GM12878 (cell line): ENCODE measurements at regions not wholly inside any gene's neighbourhood (a gene's known extent, or its start where the extent isn't known, plus 50 kb on each side); places are given as distances from the start of the nearest gene placed in this dataset.

ENCODE experiments used
- ATAC-seq: fragments of 200-7000 bp; cut with Tn5 transposase; 3 replicates; pipeline ENCODE4 v1.9.1; 2020; ENCODE audit warnings: mild to moderate bottlenecking, moderate library complexity
- BruUV-seq: library from RNA; stranded (reverse); fragments of 400-500 nt; replicated peaks from 2 replicates; lab custom pipeline; 2021; lab: Mats Ljungman, UMichigan
- CTCF ChIA-PET: fragments of 300-600 bp; sonication (Branson Sonifier 250); formaldehyde crosslinking; extraction: SDS; loops from one replicate; lab custom pipeline; 2021; ENCODE audit warnings: inconsistent platforms; lab: Yijun Ruan, JAX
- POLR2A ChIA-PET: fragments of 350-600 bp; formaldehyde crosslinking; extraction: SDS; loops from one replicate; lab custom pipeline; 2021; ENCODE audit warnings: inconsistent platforms; lab: Charles Lee
- RAD21 ChIA-PET: fragments of 300-600 bp; sonication (Branson Sonifier 250); formaldehyde crosslinking; loops from one replicate; lab custom pipeline; 2023; ENCODE audit warnings: antibody characterized with exemption; ENCODE audit not compliant: unreplicated experiment; lab: Charles Lee
- SMC1A ChIA-PET: fragments of 300-600 bp; sonication (Branson Sonifier 250); formaldehyde crosslinking; loops from one replicate; lab custom pipeline; 2023; ENCODE audit not compliant: unreplicated experiment, uncharacterized antibody; lab: Charles Lee
- DNase-seq: peaks from one replicate; pipeline ENCODE4 v3.0.0-alpha.2; 2011; ENCODE audit warnings: low read depth, low spot score
- FAIRE-seq: peaks from 3 replicates; lab custom pipeline; 2011; peaks lifted over from hg19 to GRCh38; lab: Jason Lieb, UNC
- H2AFZ ChIP-seq: 2 replicates; pipeline ENCODE4 v1.6.0; 2011; ENCODE audit warnings: low read depth, low read length, control low read depth; ENCODE audit not compliant: control insufficient read depth
- H3K27ac ChIP-seq: 2 replicates; pipeline ENCODE4 v1.5.1; 2011; ENCODE audit warnings: control low read depth; ENCODE audit not compliant: control insufficient read depth, insufficient read depth
- H3K27me3 ChIP-seq, 2 experiments: replicated peaks in 1 of 2; 2 replicates each; pipeline versions ENCODE4 v1.6.0 to v1.6.1; 2011; ENCODE audit warnings: low read length in 1 of 2; ENCODE audit not compliant: control insufficient read depth in 2 of 2, insufficient read depth in 2 of 2
- H3K36me3 ChIP-seq, 2 experiments: 2 replicates each; pipeline ENCODE4 v1.5.1; 2011; ENCODE audit warnings: low read length in 1 of 2; ENCODE audit not compliant: control insufficient read depth in 2 of 2, insufficient read depth in 2 of 2
- H3K4me1 ChIP-seq: 2 replicates; pipeline ENCODE4 v1.6.1; 2011; ENCODE audit warnings: mild to moderate bottlenecking, low read length, moderate library complexity, mixed read lengths; ENCODE audit not compliant: control insufficient read depth, insufficient read depth
- H3K4me2 ChIP-seq: 2 replicates; pipeline ENCODE4 v1.6.0; 2011; ENCODE audit warnings: control low read depth; ENCODE audit not compliant: control insufficient read depth, insufficient read depth
- H3K4me3 ChIP-seq: fragments of 200-600 bp; sonication (generic); 2 replicates; pipeline ENCODE4 v1.5.1; 2016
- H3K79me2 ChIP-seq: 2 replicates; pipeline ENCODE4 v1.6.0; 2011; ENCODE audit warnings: low read length; ENCODE audit not compliant: control insufficient read depth, insufficient read depth
- H3K9ac ChIP-seq: 2 replicates; pipeline ENCODE4 v1.8.0; 2011; ENCODE audit warnings: low read length, control low read depth, mixed read lengths; ENCODE audit not compliant: control insufficient read depth, insufficient read depth
- H3K9me3 ChIP-seq: replicated peaks from 3 replicates; pipeline ENCODE4 v1.5.1; 2011; ENCODE audit warnings: mild to moderate bottlenecking, low read length; ENCODE audit not compliant: control insufficient read depth, insufficient read depth
- H4K20me1 ChIP-seq: 2 replicates; pipeline ENCODE4 v1.6.0; 2011; ENCODE audit not compliant: control insufficient read depth, insufficient read depth
- ATF7 ChIP-seq: fragments of 450-650 bp; IDR thresholded peaks from 2 replicates; pipeline ENCODE4 v1.6.1; 2016; ENCODE audit warnings: low read depth, mild to moderate bottlenecking
- BCL11A ChIP-seq: IDR thresholded peaks from 2 replicates; pipeline ENCODE4 v1.6.1; 2011; ENCODE audit warnings: low read depth, low read length
- E2F4 ChIP-seq: IDR thresholded peaks from 2 replicates; pipeline ENCODE4 v1.6.1; 2012; ENCODE audit warnings: low read depth, low read length, improper control_type of control experiment
- KDM1A ChIP-seq: fragments of 200-600 bp; sonication (generic); IDR thresholded peaks from 2 replicates; pipeline ENCODE4 v1.6.1; 2016; ENCODE audit warnings: borderline replicate concordance
- NFXL1 ChIP-seq: fragments of 450-650 bp; IDR thresholded peaks from 2 replicates; pipeline ENCODE4 v1.6.1; 2017; ENCODE audit warnings: antibody characterized with exemption, mild to moderate bottlenecking, borderline replicate concordance
- POLR2AphosphoS2 ChIP-seq: IDR thresholded peaks from 2 replicates; pipeline ENCODE4 v1.6.1; 2011; ENCODE audit warnings: low read depth, mild to moderate bottlenecking, low read length, improper control_type of control experiment, moderate library complexity
- YY1 ChIP-seq: IDR thresholded peaks from 2 replicates; pipeline ENCODE4 v1.6.1; 2011; ENCODE audit warnings: low read depth, mild to moderate bottlenecking, low read length
- ZBED1 ChIP-seq: IDR thresholded peaks from 2 replicates; pipeline ENCODE4 v1.6.1; 2016; ENCODE audit warnings: borderline replicate concordance
- WGBS: methylation state at CpG from one replicate; pipeline ENCODE4 v1.1.6; 2016; ENCODE audit warnings: low lambda C conversion rate; ENCODE audit not compliant: insufficient replicate concordance, insufficient coverage; ENCODE audit errors: missing lambda C conversion rate; 5-methylcytosine and 5-hydroxymethylcytosine counted together
- in situ Hi-C: fragments of 300-500 bp; cut with MboI; formaldehyde crosslinking; loops from 9 replicates; pipeline ENCODE4 v1.14.3; 2018; ENCODE audit warnings: mixed read lengths
- intact Hi-C: fragments of 100-400 bp; cut with micrococcal nuclease; formaldehyde crosslinking; loops from one replicate; pipeline ENCODE4 v1.14.2; 2022; ENCODE audit not compliant: unreplicated experiment
- TF ChIP-seq, protein P1 (sequence below): IDR thresholded peaks from 2 replicates; pipeline ENCODE4 v1.6.1; 2011; ENCODE audit warnings: borderline replicate concordance, low read depth, mild to moderate bottlenecking, moderate library complexity, mixed read lengths, low read length; ENCODE audit not compliant: insufficient read depth; ENCODE audit errors: extremely low read length

GRCh38 chr9:1960342-1961042, 54.7 kb upstream of the SMARCA2 start (continued):
- no peak for TF ChIP-seq YY1
- TF ChIP-seq, protein P1, sequence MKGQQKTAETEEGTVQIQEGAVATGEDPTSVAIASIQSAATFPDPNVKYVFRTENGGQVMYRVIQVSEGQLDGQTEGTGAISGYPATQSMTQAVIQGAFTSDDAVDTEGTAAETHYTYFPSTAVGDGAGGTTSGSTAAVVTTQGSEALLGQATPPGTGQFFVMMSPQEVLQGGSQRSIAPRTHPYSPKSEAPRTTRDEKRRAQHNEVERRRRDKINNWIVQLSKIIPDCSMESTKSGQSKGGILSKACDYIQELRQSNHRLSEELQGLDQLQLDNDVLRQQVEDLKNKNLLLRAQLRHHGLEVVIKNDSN = no peak
- TF ChIP-seq NFXL1 = no peak
- no peak for TF ChIP-seq ZBED1
- no peak for TF ChIP-seq ATF7
- no peak for TF ChIP-seq E2F4
- TF ChIP-seq, all 136 proteins: peak for 0

DNA sequence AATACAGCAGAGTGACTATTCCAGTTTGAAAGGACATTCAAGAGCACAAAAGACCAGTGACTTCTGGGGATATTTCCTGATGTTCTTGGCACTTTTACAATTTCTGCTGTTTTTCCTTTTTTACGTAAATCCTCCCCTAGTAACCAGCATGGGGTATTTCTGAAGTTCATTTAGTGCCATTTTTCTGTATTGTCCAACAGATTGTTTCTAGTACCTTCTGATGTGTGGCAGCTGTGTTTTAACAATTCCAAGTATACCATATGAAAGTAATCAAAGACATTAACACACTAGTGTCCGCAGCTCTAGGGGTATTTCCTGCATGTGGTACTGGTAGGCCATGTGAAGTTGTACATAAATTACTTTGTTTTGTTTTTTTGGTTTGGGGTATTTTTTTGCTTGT, 53.0 kb upstream of the SMARCA2 start:
- H3K9me3 ChIP-seq = no peaks in the 10 kb centered on the region
- H3K36me3 ChIP-seq = no peaks in the 10 kb centered on the region
- no peak for FAIRE-seq
- 95% methylated on average over 2 of the region's 2 CpGs for WGBS
- RAD21 ChIA-PET = no interaction called here
- H2AFZ ChIP-seq = no peak overlapping the region
- H3K9ac ChIP-seq = no peak overlapping the region
- SMC1A ChIA-PET = interaction anchor here (1.3 kb wide), 1 partner anchor 22 kb away, joined by 3 read pairs; no protein-coding TSS in a partner anchor
- H3K79me2 ChIP-seq = no peaks in the 10 kb centered on the region
- no peak overlapping the region for H3K27ac ChIP-seq
- H3K4me2 ChIP-seq = no peak overlapping the region
- in situ Hi-C loops (no loop called here), intact Hi-C loops (no loop called here)
- POLR2A ChIA-PET = no interaction called here
- ATAC-seq = no peak
- TF ChIP-seq POLR2AphosphoS2 (no peak), KDM1A (no peak), BCL11A (no peak)
- CTCF ChIA-PET = interaction anchor here (0.6 to 0.9 kb wide), 2 partner anchors 9 to 233 kb away, joined by 3 read pairs; no protein-coding TSS in a partner anchor
- no peaks in the 10 kb centered on the region for H4K20me1 ChIP-seq
- DNase-seq = no peak
- H3K4me1 ChIP-seq = no peaks in the 10 kb centered on the region
- H3K4me3 ChIP-seq = no peak overlapping the region
- no peaks in the 10 kb centered on the region for H3K27me3 ChIP-seq
- no TSS peak for BruUV-seq
